Fibroblast of lung (primary cell): ENCODE measurements at regions not wholly inside any gene's neighbourhood (a gene's known extent, or its start where the extent isn't known, plus 50 kb on each side); places are given as distances from the start of the nearest gene placed in this dataset.

ENCODE experiments used
- DNase-seq, 2 donors: peaks; one replicate each; pipeline versions ENCODE4 v3.0.0 to v3.0.0-alpha.2; 2010; ENCODE audit warnings: low read depth in 2 of 2
- H2AFZ ChIP-seq: 2 replicates; pipeline ENCODE4 v1.5.1; 2012; ENCODE audit warnings: low read length, control low read depth, inconsistent platforms
- H3K27ac ChIP-seq: 2 replicates; pipeline ENCODE4 v1.5.1; 2011; ENCODE audit warnings: low read length, control low read depth; ENCODE audit not compliant: insufficient read depth
- H3K27me3 ChIP-seq: 2 replicates; pipeline ENCODE4 v1.5.1; 2011; ENCODE audit warnings: mild to moderate bottlenecking, low read length; ENCODE audit not compliant: control insufficient read depth, insufficient read depth
- H3K36me3 ChIP-seq: 2 replicates; pipeline ENCODE4 v1.5.1; 2011; ENCODE audit warnings: low read length; ENCODE audit not compliant: control insufficient read depth, insufficient read depth
- H3K4me1 ChIP-seq: 2 replicates; pipeline ENCODE4 v1.5.1; 2011; ENCODE audit warnings: low read length; ENCODE audit not compliant: control insufficient read depth, insufficient read depth; ENCODE audit errors: extremely low read depth
- H3K4me2 ChIP-seq: 2 replicates; pipeline ENCODE4 v1.5.1; 2011; ENCODE audit warnings: low read length, control low read depth; ENCODE audit not compliant: insufficient read depth; ENCODE audit errors: extremely low read depth
- H3K4me3 ChIP-seq, 4 experiments: fragments of 200-600 bp in 1 of 4; sonication (generic) in 1 of 4; replicated peaks in 1 of 4; 2 replicates each; pipeline ENCODE4 v1.5.1; 2011 to 2016; ENCODE audit warnings: low read length in 4 of 4, low read depth in 3 of 4, mild to moderate bottlenecking in 3 of 4, control low read depth in 2 of 4, inconsistent platforms in 1 of 4, mixed read lengths in 1 of 4; ENCODE audit not compliant: insufficient read depth in 1 of 4; ENCODE audit errors: control extremely low read depth in 1 of 4
- H3K79me2 ChIP-seq: 2 replicates; pipeline ENCODE4 v1.5.1; 2012; ENCODE audit warnings: mild to moderate bottlenecking, low read length, inconsistent platforms; ENCODE audit not compliant: control insufficient read depth, insufficient read depth
- H3K9ac ChIP-seq: 2 replicates; pipeline ENCODE4 v1.5.1; 2011; ENCODE audit warnings: mild to moderate bottlenecking, low read length, control low read depth; ENCODE audit not compliant: insufficient read depth
- H3K9me3 ChIP-seq: 2 replicates; pipeline ENCODE4 v1.5.1; 2012; ENCODE audit warnings: low read depth, low read length; ENCODE audit not compliant: control insufficient read depth, insufficient read depth
- H4K20me1 ChIP-seq: 2 replicates; pipeline ENCODE4 v1.5.1; 2011; ENCODE audit warnings: low read length; ENCODE audit not compliant: control insufficient read depth, insufficient read depth; ENCODE audit errors: extremely low read depth
- EZH2 ChIP-seq: IDR thresholded peaks from 2 replicates; pipeline ENCODE4 v1.5.1; 2012; ENCODE audit warnings: low read length, control low read depth, mild to moderate bottlenecking; ENCODE audit errors: missing control alignments
- TF ChIP-seq, protein P1 (sequence below), 2 donors: IDR thresholded peaks in 1 of 2; conservative IDR thresholded peaks in 1 of 2; 1 replicate in 1 of 2; 2 replicates in 1 of 2; pipeline ENCODE4 v1.5.1; 2011 to 2012; ENCODE audit warnings: low read length in 2 of 2, control low read depth in 1 of 2, inconsistent platforms in 1 of 2, low read depth in 1 of 2, mild to moderate bottlenecking in 1 of 2

DNA sequence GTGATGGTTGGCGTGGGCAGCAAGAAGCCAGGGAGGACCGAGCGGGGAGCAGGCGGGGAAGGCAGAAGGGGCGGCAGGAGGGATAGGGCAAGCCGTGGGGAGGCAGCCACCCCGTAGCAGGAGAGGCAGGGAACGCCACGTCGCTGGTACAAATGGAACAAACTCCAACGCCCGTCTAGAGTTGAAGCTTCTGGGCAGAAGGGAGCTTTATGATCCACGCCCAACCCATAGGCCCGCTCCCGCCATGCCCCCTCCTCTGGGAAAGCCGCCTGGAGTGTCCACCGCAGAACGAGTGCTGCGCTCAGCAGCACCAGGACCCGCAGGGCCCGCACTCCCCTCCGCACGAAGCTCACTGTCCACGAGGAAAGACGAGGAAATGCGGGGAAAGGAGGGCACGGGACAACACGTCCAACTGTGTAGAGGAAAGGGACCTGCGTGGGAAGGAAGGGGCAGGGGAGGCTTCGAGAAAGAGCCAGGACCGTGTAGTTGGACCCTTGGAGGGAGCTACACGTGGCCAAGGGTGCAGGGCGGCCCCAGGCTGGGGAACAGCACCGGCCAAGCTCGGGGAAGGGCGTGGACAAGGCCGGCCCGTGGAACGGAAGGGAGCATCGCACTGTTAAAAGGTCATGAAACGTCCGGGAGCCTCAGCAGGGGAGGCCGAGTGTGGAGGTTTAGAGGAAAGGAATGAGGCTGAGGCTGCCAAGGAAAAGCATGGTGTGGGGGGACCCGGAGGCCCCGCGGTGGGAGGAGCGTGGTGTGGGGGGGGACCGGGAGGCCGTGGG lies 204.0 kb downstream of the DLL1 start:
- Histone ChIP-seq H3K9me3 (no peaks in the 10 kb centered on the region), H3K27ac (no peak overlapping the region), H3K4me3 (no peak overlapping the region), H3K9ac (no peak overlapping the region), H4K20me1 (no peaks in the 10 kb centered on the region), H3K27me3 (no peaks in the 10 kb centered on the region), H3K36me3 (no peaks in the 10 kb centered on the region), H2AFZ (no peak overlapping the region), H3K4me1 (no peaks in the 10 kb centered on the region), H3K79me2 (no peaks in the 10 kb centered on the region), H3K4me2 (no peak overlapping the region)
- DNase-seq, result no peak
- TF ChIP-seq EZH2, result no peak
- TF ChIP-seq, protein P1, sequence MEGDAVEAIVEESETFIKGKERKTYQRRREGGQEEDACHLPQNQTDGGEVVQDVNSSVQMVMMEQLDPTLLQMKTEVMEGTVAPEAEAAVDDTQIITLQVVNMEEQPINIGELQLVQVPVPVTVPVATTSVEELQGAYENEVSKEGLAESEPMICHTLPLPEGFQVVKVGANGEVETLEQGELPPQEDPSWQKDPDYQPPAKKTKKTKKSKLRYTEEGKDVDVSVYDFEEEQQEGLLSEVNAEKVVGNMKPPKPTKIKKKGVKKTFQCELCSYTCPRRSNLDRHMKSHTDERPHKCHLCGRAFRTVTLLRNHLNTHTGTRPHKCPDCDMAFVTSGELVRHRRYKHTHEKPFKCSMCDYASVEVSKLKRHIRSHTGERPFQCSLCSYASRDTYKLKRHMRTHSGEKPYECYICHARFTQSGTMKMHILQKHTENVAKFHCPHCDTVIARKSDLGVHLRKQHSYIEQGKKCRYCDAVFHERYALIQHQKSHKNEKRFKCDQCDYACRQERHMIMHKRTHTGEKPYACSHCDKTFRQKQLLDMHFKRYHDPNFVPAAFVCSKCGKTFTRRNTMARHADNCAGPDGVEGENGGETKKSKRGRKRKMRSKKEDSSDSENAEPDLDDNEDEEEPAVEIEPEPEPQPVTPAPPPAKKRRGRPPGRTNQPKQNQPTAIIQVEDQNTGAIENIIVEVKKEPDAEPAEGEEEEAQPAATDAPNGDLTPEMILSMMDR (conservative IDR thresholded peaks at IDR 0.05 in 1 of 2, IDR thresholded peaks at IDR 0.05 in 1 of 2; ENCODE audit: low read depth in 1 of 2, low read length in 2 of 2), result no peak

DNA sequence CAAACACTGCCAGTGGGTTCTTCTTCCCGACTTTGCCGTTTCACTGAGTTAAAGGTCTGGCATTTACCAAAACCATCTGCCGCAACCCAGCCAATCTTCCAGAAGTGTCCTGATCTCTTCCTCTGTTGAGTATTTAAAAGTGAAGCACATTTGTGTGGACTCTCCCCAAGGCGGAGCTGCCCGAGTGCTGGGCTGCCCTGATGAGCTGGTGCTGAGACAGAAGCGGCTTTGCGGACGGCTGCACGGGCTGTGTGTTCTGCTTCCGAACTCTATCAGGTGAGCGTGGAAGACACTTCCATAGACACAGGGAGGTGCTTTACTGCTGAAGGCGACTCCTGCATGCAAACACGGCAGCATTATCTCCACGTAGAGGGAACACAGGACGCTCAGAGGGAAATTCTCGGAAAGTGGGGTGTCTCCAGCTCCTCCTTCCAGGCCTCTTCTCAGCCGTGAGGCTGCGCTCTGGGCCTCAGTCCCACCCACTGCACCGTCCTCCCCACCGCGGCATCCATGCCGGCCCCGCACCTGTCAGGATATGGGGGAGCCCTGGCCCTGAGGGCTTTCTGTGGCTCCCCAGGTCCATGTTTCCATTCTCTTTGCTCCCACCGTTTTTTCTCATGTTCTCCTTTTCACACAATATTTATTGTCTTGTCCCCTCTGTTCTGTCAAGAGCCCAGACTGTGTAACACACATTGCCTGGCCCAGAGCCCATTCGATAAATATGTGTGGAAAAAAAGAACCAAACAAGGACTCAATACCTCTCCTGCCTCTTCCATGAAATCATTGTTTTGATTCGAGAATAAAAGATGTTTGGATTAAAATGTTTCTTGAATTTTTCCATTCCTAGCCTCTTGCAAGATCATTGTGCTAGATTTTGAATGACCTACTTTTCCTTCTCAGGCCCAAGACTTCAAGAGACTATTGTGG lies 205.1 kb downstream of the DLL1 start:
- H3K27me3 ChIP-seq, result no peaks in the 10 kb centered on the region
- H3K9ac ChIP-seq, result no peak overlapping the region
- no peak for DNase-seq
- H3K9me3 ChIP-seq, result no peaks in the 10 kb centered on the region
- H3K4me3 ChIP-seq, result no peak overlapping the region
- no peak overlapping the region for H3K27ac ChIP-seq
- no peak overlapping the region for H2AFZ ChIP-seq
- no peaks in the 10 kb centered on the region for H3K4me1 ChIP-seq
- no peaks in the 10 kb centered on the region for H3K79me2 ChIP-seq
- H4K20me1 ChIP-seq, result no peaks in the 10 kb centered on the region
- H3K4me2 ChIP-seq, result no peak overlapping the region
- TF ChIP-seq, protein P1 (conservative IDR thresholded peaks at IDR 0.05 in 1 of 2, IDR thresholded peaks at IDR 0.05 in 1 of 2; ENCODE audit: low read depth in 1 of 2, low read length in 2 of 2), result no peak
- TF ChIP-seq EZH2, result no peak
- H3K36me3 ChIP-seq, result no peaks in the 10 kb centered on the region

DNA sequence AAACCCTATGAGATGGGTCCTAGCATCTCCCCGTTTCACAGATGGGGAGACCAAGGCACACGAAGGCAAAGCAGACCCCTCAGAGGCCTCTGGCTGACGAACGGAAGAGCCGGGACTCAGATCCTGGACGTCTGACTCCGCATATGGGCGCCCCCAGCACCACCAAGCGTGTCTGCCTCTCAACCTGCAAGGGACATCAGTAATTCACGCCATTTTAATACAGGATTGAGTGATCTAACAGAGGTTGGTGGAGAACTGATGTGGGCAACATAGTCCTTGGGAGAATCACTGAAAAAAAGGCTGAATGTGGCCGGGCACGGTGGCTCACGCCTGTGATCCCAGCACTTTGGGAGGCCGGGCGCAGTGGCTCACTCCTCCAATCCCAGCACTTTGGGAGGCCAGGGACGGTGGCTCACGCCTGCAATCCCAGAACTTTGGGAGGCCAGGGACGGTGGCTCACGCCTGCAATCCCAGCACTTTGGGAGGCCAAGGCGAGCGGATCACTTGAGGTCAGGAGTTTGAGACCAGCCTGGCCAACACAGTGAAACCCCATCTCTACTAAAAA lies 206.6 kb downstream of the DLL1 start:
- no peak for DNase-seq
- no peaks in the 10 kb centered on the region for H3K4me1 ChIP-seq
- TF ChIP-seq EZH2, result no peak
- TF ChIP-seq, protein P1 (conservative IDR thresholded peaks at IDR 0.05 in 1 of 2, IDR thresholded peaks at IDR 0.05 in 1 of 2; ENCODE audit: low read depth in 1 of 2, low read length in 2 of 2), result no peak
- H3K36me3 ChIP-seq, result no peaks in the 10 kb centered on the region
- no peak overlapping the region for H3K27ac ChIP-seq
- no peaks in the 10 kb centered on the region for H3K9me3 ChIP-seq
- H2AFZ ChIP-seq, result no peak overlapping the region
- H3K27me3 ChIP-seq, result no peaks in the 10 kb centered on the region
- no peaks in the 10 kb centered on the region for H3K79me2 ChIP-seq
- H3K4me2 ChIP-seq, result no peak overlapping the region
- no peaks in the 10 kb centered on the region for H4K20me1 ChIP-seq
- no peak overlapping the region for H3K9ac ChIP-seq
- H3K4me3 ChIP-seq, result no peak overlapping the region
